ENCODE measurements at regions not wholly inside any gene's neighbourhood (a gene's known extent, or its start where the extent isn't known, plus 50 kb on each side); places are given as distances from the start of the nearest gene placed in this dataset.
"Not testable (repeated sequence)": the region's sequence is repeated elsewhere in the genome, so short reads cannot be mapped to it uniquely, and the experiment has no call there.

DNA sequence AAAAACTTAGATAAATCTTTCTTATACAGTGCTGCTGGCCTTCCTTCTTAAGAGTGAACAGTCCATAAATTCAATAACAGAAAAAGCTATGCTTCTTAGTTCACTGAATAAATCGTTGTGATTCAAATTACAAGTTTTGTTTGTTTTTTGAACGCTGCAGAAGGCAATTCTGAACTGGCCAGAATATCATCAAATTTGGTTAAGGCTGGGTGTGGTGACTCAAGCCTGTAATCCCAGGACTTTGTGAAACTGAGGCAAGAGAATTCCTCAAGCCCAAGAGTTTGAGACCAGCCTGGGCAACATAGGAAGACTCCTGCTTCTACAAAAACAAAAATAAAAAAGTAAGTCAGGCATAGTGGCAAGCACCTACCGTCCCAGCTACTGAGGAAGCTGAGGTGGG is 111.2 kb upstream of the SLC39A10 start:
- CTCF ChIA-PET: interaction anchor here (0.7 kb wide), 1 partner anchor 521 kb away, joined by 3 read pairs; no protein-coding TSS in a partner anchor
- POLR2A ChIA-PET: interaction anchor here (1.2 kb wide), 2 partner anchors 14 to 113 kb away, joined by 3 to 4 read pairs; no protein-coding TSS in a partner anchor

DNA sequence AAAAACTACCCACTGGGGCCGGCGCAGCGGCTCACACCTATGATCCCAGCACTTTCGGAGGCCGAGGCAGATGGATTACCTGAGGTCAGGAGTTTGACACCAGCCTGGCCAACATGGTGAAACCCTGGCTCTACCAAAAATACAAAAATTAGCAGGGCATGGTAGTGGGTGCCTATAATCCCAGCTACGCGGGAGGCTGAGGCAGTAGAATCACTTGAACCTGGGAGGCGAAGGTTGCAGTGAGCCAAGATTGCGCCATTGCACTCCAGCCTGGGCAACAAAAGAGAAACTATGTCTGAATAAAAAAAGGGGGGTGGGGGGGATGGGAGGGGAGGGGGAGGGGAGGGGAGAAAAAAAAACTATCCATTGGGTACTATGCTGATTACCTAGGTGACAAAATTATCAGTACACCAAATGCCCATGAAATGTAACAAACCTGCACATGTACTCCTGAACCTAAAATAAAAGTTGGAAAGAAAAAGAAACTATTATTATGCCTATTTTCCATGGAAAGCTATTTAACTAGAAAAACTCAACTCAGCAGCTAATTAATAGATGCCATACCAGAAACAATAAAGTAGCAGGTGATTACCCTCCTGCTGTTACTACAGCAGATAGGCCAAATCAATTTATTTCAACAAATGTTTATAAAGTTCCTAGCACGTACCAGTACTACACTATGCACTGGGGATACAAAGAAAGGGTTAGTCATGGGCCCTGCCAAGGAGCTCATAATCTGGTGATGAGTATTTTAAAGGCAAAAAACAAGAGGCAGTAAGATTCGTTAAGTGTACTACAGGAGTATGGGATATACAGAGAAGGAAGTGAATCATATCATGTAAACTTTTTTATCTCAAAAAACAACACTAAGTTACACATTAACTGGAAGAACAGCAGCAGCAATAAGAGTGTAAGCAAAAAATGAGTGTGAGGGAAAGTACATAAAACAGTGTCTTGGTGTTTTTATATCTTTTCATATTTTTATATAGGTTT is 112.8 kb upstream of the SLC39A10 start:
- POLR2A ChIA-PET: interaction anchor here (0.6 to 1.5 kb wide), 9 partner anchors 11 to 728 kb away, joined by 3 to 13 read pairs (median 5); partner anchors contain the start of gene SLC39A10
- CTCF ChIA-PET: interaction anchor here (1.2 to 3.0 kb wide), 4 partner anchors 11 to 113 kb away, joined by 3 to 14 read pairs (median 4); partner anchors contain the start of gene SLC39A10

- ChIA-PET POLR2A (interaction anchor here (0.8 kb wide), 1 partner anchor 19 kb away, joined by 5 read pairs; no protein-coding TSS in a partner anchor), CTCF (interaction anchor here (0.8 to 3.0 kb wide), 4 partner anchors 9 to 19 kb away, joined by 3 to 14 read pairs (median 3); no protein-coding TSS in a partner anchor)
Observed at GRCh38 chr2:195543063-195543462, 114.0 kb upstream of the SLC39A10 start.

- POLR2A ChIA-PET: no interaction called here
- CTCF ChIA-PET: interaction anchor here (1.4 to 3.0 kb wide), 2 partner anchors 18 to 20 kb away, joined by 3 to 14 read pairs; no protein-coding TSS in a partner anchor
Observed at GRCh38 chr2:195542067-195542466, 115.0 kb upstream of the SLC39A10 start.

- ChIA-PET CTCF (no interaction called here), POLR2A (interaction anchor here (0.5 to 1.1 kb wide), 2 partner anchors 14 to 21 kb away, joined by 5 read pairs; no protein-coding TSS in a partner anchor)
Observed at GRCh38 chr2:195538937-195539336, 118.1 kb upstream of the SLC39A10 start.

- CTCF ChIA-PET: interaction anchor here (1.3 kb wide), 1 partner anchor 37 kb away, joined by 3 read pairs; no protein-coding TSS in a partner anchor
- POLR2A ChIA-PET: interaction anchor here (5.7 kb wide), 1 partner anchor 23 kb away, joined by 68 read pairs; no protein-coding TSS in a partner anchor
Observed at GRCh38 chr2:195537811-195538210, 119.2 kb upstream of the SLC39A10 start.

GRCh38 chr2:195536906-195537305 is 120.1 kb upstream of the SLC39A10 start:
- CTCF ChIA-PET: interaction anchor here (1.0 to 5.1 kb wide), 4 partner anchors 11 to 123 kb away, joined by 3 to 16 read pairs (median 5); no protein-coding TSS in a partner anchor

DNA sequence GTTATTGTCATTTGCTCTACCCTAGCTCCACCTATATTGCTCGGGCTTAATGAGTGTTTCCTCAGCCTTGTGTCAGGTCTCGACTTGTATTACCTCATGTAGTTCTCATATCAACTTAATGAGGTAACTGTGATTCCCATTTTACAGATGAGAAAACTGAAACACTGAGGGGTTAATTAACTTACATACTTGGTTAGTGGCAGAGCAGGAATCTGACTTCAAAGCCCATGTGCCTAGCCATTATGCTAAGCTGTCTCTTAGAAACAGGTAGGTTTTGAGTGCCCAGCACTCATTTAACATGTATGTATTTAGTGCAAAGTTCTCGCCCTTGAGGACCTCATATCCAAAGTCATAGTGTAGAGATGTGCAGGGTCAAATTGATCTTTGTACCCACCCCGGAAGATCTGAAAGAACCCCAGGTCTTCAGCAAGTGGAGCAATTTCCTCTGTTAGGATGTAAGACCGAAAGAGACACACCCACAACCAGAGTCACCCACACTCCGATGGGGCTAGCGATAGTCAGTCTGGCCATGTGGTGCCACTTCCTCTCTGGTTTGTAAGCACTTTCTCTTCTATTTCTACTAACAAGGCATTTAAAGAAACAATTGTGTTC is 121.0 kb upstream of the SLC39A10 start:
- POLR2A ChIA-PET: interaction anchor here (0.6 to 5.7 kb wide), 2 partner anchors 25 to 389 kb away, joined by 3 to 68 read pairs; no protein-coding TSS in a partner anchor
- CTCF ChIA-PET: interaction anchor here (2.0 to 5.1 kb wide), 3 partner anchors 24 to 124 kb away, joined by 6 to 16 read pairs (median 9); no protein-coding TSS in a partner anchor

More at GRCh38 chr2:195536906-195537305, 120.1 kb upstream of the SLC39A10 start:
- POLR2A ChIA-PET: interaction anchor here (0.7 to 5.7 kb wide), 2 partner anchors 16 to 24 kb away, joined by 3 to 68 read pairs; no protein-coding TSS in a partner anchor

- POLR2A ChIA-PET: interaction anchor here (1.9 to 5.7 kb wide), 6 partner anchors 10 to 125 kb away, joined by 6 to 68 read pairs (median 12); partner anchors contain the start of gene SLC39A10
Observed at GRCh38 chr2:195534971-195535370, 122.1 kb upstream of the SLC39A10 start.

DNA sequence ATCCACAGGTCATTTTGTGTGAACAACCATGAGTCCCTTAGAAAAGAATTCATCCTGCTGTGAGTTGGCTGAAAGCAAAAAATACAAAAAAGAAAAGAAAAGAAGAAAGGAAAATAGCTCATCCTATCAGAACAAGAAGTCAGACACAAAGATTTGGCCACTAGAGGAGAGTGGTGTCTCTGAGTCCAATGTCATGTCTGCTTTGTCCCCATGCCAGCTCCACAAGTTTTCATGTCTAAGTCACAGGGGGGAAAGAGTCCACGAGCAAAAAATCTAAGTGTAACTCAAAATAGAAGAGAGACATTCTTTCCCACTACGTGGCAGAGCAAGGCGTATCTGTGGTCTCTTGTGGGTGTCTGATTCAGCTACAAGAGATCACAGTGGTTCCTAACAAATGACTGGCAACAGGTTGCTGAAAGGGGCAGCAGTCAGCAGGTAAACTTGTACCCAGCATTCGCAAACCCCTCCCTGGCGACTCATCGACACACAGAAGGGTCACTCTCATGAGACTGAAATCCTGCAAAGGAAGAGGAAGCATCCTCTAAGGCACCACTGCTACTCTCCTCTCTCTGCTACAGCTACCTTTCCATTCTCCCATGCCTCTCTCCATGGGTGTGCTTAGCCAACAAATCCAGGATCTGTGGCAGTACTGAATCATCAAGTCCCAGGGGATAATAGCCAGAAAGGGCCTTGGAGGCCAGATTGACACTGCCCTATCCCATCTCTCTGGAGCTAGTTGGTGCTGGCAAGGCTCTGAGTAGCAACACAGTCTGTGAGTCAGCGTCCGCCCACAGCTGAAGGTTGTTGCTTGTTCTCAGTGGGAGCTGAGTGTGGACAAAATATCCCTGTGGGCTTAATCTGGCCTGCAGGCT is 123.0 kb upstream of the SLC39A10 start:
- POLR2A ChIA-PET: interaction anchor here (0.6 to 5.7 kb wide), 7 partner anchors 10 to 126 kb away, joined by 5 to 68 read pairs (median 11); partner anchors contain the start of gene SLC39A10
- CTCF ChIA-PET: interaction anchor here (0.6 to 5.1 kb wide), 12 partner anchors 9 to 732 kb away, joined by 3 to 16 read pairs (median 3); partner anchors contain the start of gene SLC39A10

More at GRCh38 chr2:195534971-195535370, 122.1 kb upstream of the SLC39A10 start:
- CTCF ChIA-PET: interaction anchor here (1.6 to 5.1 kb wide), 5 partner anchors 25 to 125 kb away, joined by 5 to 16 read pairs (median 7); partner anchors contain the start of gene SLC39A10

- ChIA-PET CTCF (interaction anchor here (0.7 to 5.1 kb wide), 7 partner anchors 10 to 300 kb away, joined by 3 to 16 read pairs (median 4); partner anchors contain the start of gene SLC39A10), POLR2A (interaction anchor here (1.5 to 5.7 kb wide), 5 partner anchors 12 to 125 kb away, joined by 3 to 68 read pairs (median 9); no protein-coding TSS in a partner anchor)
Observed at GRCh38 chr2:195532628-195533271, 124.3 kb upstream of the SLC39A10 start.

GRCh38 chr2:195532255-195532627 is 124.8 kb upstream of the SLC39A10 start:
- POLR2A ChIA-PET: interaction anchor here (1.5 to 5.7 kb wide), 2 partner anchors 29 to 44 kb away, joined by 3 to 68 read pairs; no protein-coding TSS in a partner anchor
- CTCF ChIA-PET: interaction anchor here (0.7 to 5.1 kb wide), 3 partner anchors 123 to 301 kb away, joined by 3 to 16 read pairs (median 4); no protein-coding TSS in a partner anchor

GRCh38 chr2:195531754-195532153 is 125.3 kb upstream of the SLC39A10 start:
- CTCF ChIA-PET: no interaction called here
- POLR2A ChIA-PET: no interaction called here

GRCh38 chr2:195523242-195523641 is 133.8 kb upstream of the SLC39A10 start:
- POLR2A ChIA-PET, CTCF ChIA-PET: not testable (repeated sequence)

DNA sequence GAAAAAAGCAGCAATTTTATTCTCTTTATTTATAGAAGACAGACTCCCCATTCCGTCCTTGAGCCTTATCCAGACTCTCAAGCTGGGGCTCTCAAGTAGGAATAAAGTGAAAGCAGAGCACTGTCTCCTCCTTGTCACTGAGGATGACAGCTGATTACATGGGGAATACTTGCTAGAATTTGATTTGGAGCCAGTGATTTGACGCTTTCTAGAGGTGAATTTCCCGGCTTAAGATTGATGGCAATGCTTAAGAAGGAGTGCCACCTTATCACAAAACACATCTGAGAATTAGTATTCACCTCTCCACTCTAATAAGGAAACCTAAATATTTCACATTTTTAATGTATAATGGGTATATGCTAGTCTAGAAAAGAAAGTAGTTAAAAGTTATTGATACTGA is 135.4 kb upstream of the SLC39A10 start:
- POLR2A ChIA-PET: no interaction called here

DNA sequence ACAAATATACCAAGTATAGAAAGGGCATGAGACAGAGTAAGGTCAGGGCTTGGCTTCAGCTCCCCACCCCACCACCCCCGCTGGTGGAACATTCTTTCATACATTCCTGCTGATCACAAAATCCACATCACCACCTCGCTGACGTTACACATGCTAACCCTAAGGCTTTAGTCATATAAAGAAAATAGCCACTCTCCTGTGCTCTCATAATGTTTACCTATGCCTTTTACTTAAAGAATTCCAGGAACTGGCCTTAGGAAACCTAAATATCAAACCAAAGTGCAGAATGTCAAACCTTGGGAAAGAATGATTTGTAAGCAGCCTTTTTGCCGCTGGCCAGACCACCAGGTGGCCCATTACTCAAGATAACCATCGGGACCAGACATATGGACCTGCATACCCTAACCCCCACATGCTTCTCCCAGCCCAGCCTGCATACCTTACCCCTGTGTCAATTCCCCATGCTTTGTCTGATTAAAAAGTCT is 136.3 kb upstream of the SLC39A10 start:
- CTCF ChIA-PET: interaction anchor here (0.7 kb wide), 1 partner anchor 106 kb away, joined by 4 read pairs; no protein-coding TSS in a partner anchor
- POLR2A ChIA-PET: no interaction called here

More for the DNA sequence above, 135.4 kb upstream of the SLC39A10 start:
- CTCF ChIA-PET: no interaction called here

DNA sequence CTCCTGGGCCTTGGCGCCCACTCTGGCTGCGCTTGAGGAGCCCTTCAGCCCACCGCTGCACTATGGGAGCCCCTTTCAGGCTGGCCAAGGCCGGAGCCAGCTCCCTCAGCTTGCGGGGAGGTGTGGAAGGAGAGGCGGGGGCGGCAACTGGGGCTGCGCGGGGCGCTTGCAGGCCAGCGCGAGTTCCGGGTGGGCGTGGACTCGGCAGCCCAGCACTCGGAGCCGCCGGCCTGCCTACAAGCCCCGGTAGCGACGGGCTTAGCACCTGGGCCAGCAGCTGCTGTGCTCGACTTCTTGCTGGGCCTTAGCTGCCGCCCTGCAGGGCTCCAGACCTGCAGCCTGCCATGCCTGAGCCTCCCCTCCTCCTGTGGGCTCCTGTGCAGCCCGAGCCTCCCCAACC is 141.5 kb upstream of the SLC39A10 start:
- CTCF ChIA-PET: interaction anchor here (0.8 kb wide), 1 partner anchor 108 kb away, joined by 3 read pairs; no protein-coding TSS in a partner anchor
- POLR2A ChIA-PET: no interaction called here
